ENCODE measurements at regions not wholly inside any gene's neighbourhood (a gene's known extent, or its start where the extent isn't known, plus 50 kb on each side); places are given as distances from the start of the nearest gene placed in this dataset.

DNA sequence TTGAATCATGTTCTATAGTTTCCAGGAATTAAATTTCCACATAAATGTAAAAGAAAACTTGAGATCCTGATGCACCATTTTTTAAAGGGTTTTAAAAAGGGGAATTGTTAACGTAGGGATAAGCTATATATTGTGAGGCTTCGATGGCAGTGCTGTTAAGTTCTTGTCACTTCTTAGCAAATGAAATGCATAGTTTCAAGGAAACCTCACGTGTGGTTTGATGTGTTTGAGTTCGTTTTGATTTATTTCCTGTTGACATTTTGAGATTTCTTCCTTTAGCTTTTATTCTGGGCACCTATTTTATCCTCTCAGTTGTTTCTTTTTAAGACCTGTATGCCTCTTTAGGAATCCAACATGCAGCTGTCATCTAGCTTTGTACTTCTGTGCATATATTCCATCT lies 301.0 kb downstream of the DOCK8 start:
- TF ChIP-seq, protein P1, sequence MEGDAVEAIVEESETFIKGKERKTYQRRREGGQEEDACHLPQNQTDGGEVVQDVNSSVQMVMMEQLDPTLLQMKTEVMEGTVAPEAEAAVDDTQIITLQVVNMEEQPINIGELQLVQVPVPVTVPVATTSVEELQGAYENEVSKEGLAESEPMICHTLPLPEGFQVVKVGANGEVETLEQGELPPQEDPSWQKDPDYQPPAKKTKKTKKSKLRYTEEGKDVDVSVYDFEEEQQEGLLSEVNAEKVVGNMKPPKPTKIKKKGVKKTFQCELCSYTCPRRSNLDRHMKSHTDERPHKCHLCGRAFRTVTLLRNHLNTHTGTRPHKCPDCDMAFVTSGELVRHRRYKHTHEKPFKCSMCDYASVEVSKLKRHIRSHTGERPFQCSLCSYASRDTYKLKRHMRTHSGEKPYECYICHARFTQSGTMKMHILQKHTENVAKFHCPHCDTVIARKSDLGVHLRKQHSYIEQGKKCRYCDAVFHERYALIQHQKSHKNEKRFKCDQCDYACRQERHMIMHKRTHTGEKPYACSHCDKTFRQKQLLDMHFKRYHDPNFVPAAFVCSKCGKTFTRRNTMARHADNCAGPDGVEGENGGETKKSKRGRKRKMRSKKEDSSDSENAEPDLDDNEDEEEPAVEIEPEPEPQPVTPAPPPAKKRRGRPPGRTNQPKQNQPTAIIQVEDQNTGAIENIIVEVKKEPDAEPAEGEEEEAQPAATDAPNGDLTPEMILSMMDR (IDR thresholded peaks at IDR 0.05; ENCODE audit: low read depth, low read length, missing control alignments): no peak
- no peak overlapping the region for H3K4me3 ChIP-seq (replicated peaks; ENCODE audit: low read depth, low read length)
- DNase-seq (ENCODE audit: extremely low read depth, low read depth): no peak

DNA sequence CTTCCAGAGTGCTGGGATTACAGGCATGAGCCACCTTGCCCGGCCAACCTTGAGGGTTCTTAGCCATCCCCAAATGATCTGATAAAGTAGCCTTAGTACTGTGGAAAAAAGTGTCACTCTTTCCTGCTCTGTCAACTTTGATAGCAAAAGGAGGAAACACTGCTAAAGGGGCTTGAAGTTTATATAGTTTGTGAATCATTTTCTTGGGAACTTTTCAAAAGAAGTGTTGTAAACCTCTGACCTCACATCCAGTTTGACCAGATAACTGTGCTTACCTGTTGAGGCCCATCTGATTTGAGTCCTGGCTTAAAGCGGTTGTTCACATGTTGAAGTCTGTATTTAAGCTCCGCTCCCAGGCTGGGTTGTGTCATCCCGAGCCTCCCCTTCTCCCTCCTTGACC lies 303.3 kb downstream of the DOCK8 start:
- TF ChIP-seq, protein P1 (IDR thresholded peaks at IDR 0.05; ENCODE audit: low read depth, low read length, missing control alignments): no peak
- no peak for DNase-seq (ENCODE audit: extremely low read depth, low read depth)
- no peak overlapping the region for H3K4me3 ChIP-seq (replicated peaks; ENCODE audit: low read depth, low read length)

DNA sequence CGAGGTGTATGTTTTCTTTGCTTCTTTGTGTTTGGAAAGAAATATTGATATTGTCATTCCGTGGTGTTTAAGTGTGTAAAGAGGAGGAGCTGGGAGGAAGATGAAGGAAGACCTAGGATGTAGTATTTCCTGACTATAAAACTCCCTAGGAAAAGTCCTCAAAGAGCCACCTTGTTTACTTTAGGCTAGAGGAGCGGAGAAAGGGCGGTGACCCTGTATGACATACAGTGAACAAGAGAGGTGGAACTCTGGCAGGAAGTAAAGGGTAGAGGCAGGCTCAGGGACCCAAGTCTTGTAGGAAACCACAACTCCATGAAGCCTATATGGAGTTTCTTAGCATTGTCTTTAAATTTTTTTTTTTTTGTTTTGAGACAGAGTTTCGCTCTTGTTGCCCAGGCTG lies 303.9 kb downstream of the DOCK8 start:
- no peak for DNase-seq (ENCODE audit: extremely low read depth, low read depth)
- TF ChIP-seq, protein P1 (IDR thresholded peaks at IDR 0.05; ENCODE audit: low read depth, low read length, missing control alignments): no peak
- H3K4me3 ChIP-seq (replicated peaks; ENCODE audit: low read depth, low read length): no peak overlapping the region

DNA sequence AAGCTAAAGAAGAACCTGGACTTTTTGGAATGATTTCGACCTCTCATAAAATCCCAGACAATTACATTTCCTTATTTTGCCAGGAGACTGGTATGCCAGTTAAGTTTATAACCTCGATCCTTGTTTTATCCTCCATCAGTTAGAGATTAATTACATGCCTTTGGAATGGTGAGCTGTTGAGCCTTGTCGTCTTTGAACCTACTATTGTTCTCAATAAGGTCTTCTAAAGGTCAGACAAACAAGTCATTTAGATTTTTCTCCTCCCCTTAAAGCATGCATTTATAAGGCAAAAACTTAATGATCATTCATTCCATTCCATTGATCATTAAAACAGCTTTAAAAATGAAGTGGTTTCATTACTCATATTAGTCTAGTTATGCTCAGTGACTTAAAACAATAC lies 304.9 kb downstream of the DOCK8 start:
- no peak for DNase-seq (ENCODE audit: extremely low read depth, low read depth)
- H3K4me3 ChIP-seq (replicated peaks; ENCODE audit: low read depth, low read length): no peak overlapping the region
- TF ChIP-seq, protein P1 (IDR thresholded peaks at IDR 0.05; ENCODE audit: low read depth, low read length, missing control alignments): no peak

DNA sequence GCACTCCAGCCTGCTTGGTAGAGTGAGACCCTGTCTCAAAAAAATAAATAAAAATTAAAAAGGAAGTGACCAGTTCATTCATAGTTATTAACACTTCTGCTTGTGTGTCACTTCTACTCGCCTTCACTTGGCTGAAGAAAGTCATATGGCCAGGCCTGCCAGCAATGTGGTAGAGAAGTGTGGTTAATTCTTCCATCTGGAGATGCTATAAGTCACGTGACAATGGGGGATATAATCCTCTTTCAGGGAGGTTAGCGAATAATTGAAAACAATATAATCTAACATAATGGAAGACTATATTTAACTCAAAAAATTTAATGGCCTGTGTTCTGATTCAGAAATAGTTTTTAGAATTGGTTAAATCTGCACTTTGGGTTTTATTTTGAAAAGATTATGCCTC lies 305.6 kb downstream of the DOCK8 start:
- H3K4me3 ChIP-seq (replicated peaks; ENCODE audit: low read depth, low read length): no peak overlapping the region
- TF ChIP-seq, protein P1 (IDR thresholded peaks at IDR 0.05; ENCODE audit: low read depth, low read length, missing control alignments): no peak
- DNase-seq (ENCODE audit: extremely low read depth, low read depth): no peak

DNA sequence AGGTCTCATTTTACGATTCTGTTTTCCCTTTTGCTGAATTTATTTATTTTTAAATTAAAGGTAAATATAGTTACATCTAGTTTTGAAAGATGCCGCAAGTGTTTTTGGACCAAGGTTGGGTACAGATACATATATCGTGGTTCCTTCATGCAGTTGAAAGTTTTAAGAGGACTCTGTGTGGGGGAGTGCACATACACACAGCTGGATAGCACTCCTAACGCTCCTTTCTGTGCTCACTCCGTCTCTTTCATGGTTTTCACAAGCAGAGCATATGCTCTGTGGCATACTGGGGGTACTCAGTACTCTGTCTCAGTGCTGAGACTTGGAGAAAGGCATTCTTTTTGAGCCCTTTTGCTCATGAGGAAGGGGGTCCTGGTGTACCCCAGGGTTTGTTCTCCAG lies 307.5 kb downstream of the DOCK8 start:
- no peak overlapping the region for H3K4me3 ChIP-seq (replicated peaks; ENCODE audit: low read depth, low read length)
- TF ChIP-seq, protein P1 (IDR thresholded peaks at IDR 0.05; ENCODE audit: low read depth, low read length, missing control alignments): no peak
- DNase-seq (ENCODE audit: extremely low read depth, low read depth): no peak

DNA sequence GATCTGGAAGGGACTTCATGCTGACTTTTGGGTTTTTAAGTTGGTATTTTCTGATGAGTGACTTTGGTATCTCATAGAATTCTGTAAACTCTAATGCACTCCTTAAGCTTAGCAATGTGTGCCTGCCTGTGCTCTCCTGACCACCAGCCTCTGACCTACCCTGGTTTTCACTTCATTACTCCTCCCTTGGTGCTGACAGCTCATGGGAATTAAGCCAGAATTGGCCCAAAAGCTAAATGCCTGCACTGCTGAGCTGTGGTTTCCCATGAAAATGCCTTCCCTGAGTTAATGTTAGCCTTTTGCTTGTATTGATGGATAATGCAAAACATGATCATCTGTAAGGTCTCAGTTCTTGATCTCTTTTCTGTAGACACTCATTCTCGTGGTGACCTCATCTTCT lies 308.0 kb downstream of the DOCK8 start:
- TF ChIP-seq, protein P1 (IDR thresholded peaks at IDR 0.05; ENCODE audit: low read depth, low read length, missing control alignments): no peak
- H3K4me3 ChIP-seq (replicated peaks; ENCODE audit: low read depth, low read length): no peak overlapping the region
- DNase-seq (ENCODE audit: extremely low read depth, low read depth): no peak
